A673 (cell line): ENCODE measurements at regions not wholly inside any gene's neighbourhood (a gene's known extent, or its start where the extent isn't known, plus 50 kb on each side); places are given as distances from the start of the nearest gene placed in this dataset.
"Not testable (repeated sequence)": the region's sequence is repeated elsewhere in the genome, so short reads cannot be mapped to it uniquely, and the experiment has no call there.

Experiments used
- BruUV-seq: library from RNA; stranded (reverse); fragments of 400-500 nt; replicated peaks from 2 replicates; lab custom pipeline; 2021; lab: Mats Ljungman, UMichigan
- CTCF ChIA-PET: fragments of 300-600 bp; sonication (Branson Sonifier 250); formaldehyde crosslinking; loops from one replicate; lab custom pipeline; 2022; ENCODE audit warnings: antibody characterized with exemption; lab: Charles Lee
- POLR2A ChIA-PET: fragments of 300-600 bp; sonication (Branson Sonifier 250); formaldehyde crosslinking; loops from one replicate; lab custom pipeline; 2022; ENCODE audit warnings: antibody characterized with exemption; ENCODE audit not compliant: low non-redundant PET; lab: Charles Lee
- DNase-seq: peaks from one replicate; pipeline ENCODE4 v3.0.0-alpha.2; 2015; ENCODE audit warnings: low spot score
- H3K27ac ChIP-seq: fragments of 200-600 bp; sonication (generic); 2 replicates; pipeline ENCODE4 v1.5.1; 2016; ENCODE audit warnings: mixed run types, low read depth, mild to moderate bottlenecking, mixed read lengths, antibody characterized with exemption, low read length; ENCODE audit not compliant: poor library complexity, severe bottlenecking
- H3K27me3 ChIP-seq: fragments of 200-600 bp; sonication (generic); replicated peaks from 2 replicates; pipeline ENCODE4 v1.6.1; 2017; ENCODE audit warnings: mixed run types, low read depth, mild to moderate bottlenecking, mixed read lengths, antibody characterized with exemption, low read length; ENCODE audit not compliant: insufficient read depth, poor library complexity
- H3K36me3 ChIP-seq: fragments of 200-600 bp; sonication (generic); 2 replicates; pipeline ENCODE4 v1.6.1; 2016; ENCODE audit warnings: mixed run types, mild to moderate bottlenecking, mixed read lengths, antibody characterized with exemption, low read length; ENCODE audit not compliant: insufficient read depth, poor library complexity, severe bottlenecking
- H3K4me1 ChIP-seq: fragments of 200-600 bp; sonication (generic); 2 replicates; pipeline ENCODE4 v1.6.1; 2017; ENCODE audit warnings: mixed run types, mild to moderate bottlenecking, mixed read lengths, antibody characterized with exemption, low read length; ENCODE audit not compliant: insufficient read depth, poor library complexity, severe bottlenecking
- H3K4me3 ChIP-seq: fragments of 200-600 bp; sonication (generic); 2 replicates; pipeline ENCODE4 v1.5.1; 2016; ENCODE audit warnings: low read depth, mixed run types, mild to moderate bottlenecking, mixed read lengths, low read length; ENCODE audit not compliant: poor library complexity, severe bottlenecking
- H3K9me3 ChIP-seq: fragments of 200-600 bp; sonication (generic); 2 replicates; pipeline ENCODE4 v1.6.1; 2016; ENCODE audit warnings: mixed run types, low read depth, mild to moderate bottlenecking, mixed read lengths, antibody characterized with exemption, low read length; ENCODE audit not compliant: poor library complexity, severe bottlenecking
- EZH2 ChIP-seq: fragments of 200-600 bp; sonication (generic); IDR thresholded peaks from 2 replicates; pipeline ENCODE4 v1.6.1; 2017; ENCODE audit warnings: borderline replicate concordance, low read depth, mild to moderate bottlenecking, mixed read lengths, antibody characterized with exemption, low read length; ENCODE audit not compliant: poor library complexity, severe bottlenecking
- intact Hi-C: fragments of 100-400 bp; cut with micrococcal nuclease; formaldehyde crosslinking; loops from one replicate; pipeline ENCODE4 v1.10.0; 2022; ENCODE audit not compliant: unreplicated experiment
- TF ChIP-seq, protein P1 (sequence below): fragments of 300-800, 200-600 bp; sonication (generic); conservative IDR thresholded peaks from 2 replicates; pipeline ENCODE4 v1.5.1; 2017; ENCODE audit warnings: low read depth, mild to moderate bottlenecking, antibody characterized with exemption, low read length, moderate library complexity, mixed read lengths

DNA sequence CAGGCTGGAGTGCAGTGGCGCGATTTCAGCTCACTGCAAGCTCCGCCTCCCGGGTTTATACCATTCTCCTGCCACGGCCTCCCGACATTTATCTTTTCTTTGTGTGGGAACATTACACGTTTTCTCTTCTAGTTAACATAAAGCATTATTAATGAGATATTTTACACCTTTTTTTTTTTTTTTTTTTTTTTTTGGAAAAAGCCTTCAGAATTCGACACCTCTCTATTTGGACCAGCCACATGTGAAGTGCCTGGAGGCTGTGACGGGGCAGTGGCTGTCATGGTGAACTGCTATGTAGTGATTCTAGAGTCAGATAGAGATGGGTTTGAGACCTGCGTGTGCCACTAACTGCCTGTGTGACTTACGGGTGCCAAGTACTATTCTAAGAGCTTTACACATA lies 64.3 kb downstream of the SMIM38 start:
- H3K4me3 ChIP-seq = no peak overlapping the region
- no peaks in the 10 kb centered on the region for H3K9me3 ChIP-seq
- H3K27ac ChIP-seq = no peak overlapping the region
- no TSS peak for BruUV-seq
- intact Hi-C loops = no loop called here
- ChIA-PET POLR2A (no interaction called here), CTCF (no interaction called here)
- no peak for DNase-seq
- H3K36me3 ChIP-seq = no peaks in the 10 kb centered on the region
- H3K27me3 ChIP-seq = no peaks in the 10 kb centered on the region
- H3K4me1 ChIP-seq = no peaks in the 10 kb centered on the region
- TF ChIP-seq, protein P1, sequence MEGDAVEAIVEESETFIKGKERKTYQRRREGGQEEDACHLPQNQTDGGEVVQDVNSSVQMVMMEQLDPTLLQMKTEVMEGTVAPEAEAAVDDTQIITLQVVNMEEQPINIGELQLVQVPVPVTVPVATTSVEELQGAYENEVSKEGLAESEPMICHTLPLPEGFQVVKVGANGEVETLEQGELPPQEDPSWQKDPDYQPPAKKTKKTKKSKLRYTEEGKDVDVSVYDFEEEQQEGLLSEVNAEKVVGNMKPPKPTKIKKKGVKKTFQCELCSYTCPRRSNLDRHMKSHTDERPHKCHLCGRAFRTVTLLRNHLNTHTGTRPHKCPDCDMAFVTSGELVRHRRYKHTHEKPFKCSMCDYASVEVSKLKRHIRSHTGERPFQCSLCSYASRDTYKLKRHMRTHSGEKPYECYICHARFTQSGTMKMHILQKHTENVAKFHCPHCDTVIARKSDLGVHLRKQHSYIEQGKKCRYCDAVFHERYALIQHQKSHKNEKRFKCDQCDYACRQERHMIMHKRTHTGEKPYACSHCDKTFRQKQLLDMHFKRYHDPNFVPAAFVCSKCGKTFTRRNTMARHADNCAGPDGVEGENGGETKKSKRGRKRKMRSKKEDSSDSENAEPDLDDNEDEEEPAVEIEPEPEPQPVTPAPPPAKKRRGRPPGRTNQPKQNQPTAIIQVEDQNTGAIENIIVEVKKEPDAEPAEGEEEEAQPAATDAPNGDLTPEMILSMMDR = no peak
- no peak for TF ChIP-seq EZH2

GRCh38 chr11:69220561-69221051 lies 64.9 kb downstream of the SMIM38 start:
- ChIA-PET CTCF (no interaction called here), POLR2A (no interaction called here)
- no peak for DNase-seq
- no peak for TF ChIP-seq EZH2
- TF ChIP-seq, protein P1 = no peak
- intact Hi-C loops = no loop called here
- Histone ChIP-seq H3K27ac (no peak overlapping the region), H3K9me3 (no peaks in the 10 kb centered on the region), H3K4me1 (no peaks in the 10 kb centered on the region), H3K36me3 (no peaks in the 10 kb centered on the region), H3K27me3 (no peaks in the 10 kb centered on the region), H3K4me3 (no peak overlapping the region)
- BruUV-seq = no TSS peak

GRCh38 chr11:69221086-69221485 lies 65.4 kb downstream of the SMIM38 start:
- Histone ChIP-seq H3K4me3 (no peak overlapping the region), H3K9me3 (no peaks in the 10 kb centered on the region), H3K36me3 (no peaks in the 10 kb centered on the region), H3K27me3 (no peaks in the 10 kb centered on the region), H3K27ac (no peak overlapping the region), H3K4me1 (no peaks in the 10 kb centered on the region)
- no TSS peak for BruUV-seq
- POLR2A ChIA-PET = no interaction called here
- no peak for TF ChIP-seq EZH2
- TF ChIP-seq, protein P1 = no peak
- no peak for DNase-seq
- intact Hi-C loops = no loop called here
- CTCF ChIA-PET = no interaction called here

GRCh38 chr11:69221636-69222035 lies 65.9 kb downstream of the SMIM38 start:
- POLR2A ChIA-PET, CTCF ChIA-PET, H3K36me3 ChIP-seq, H3K4me1 ChIP-seq, BruUV-seq, H3K4me3 ChIP-seq, DNase-seq, H3K27me3 ChIP-seq, H3K9me3 ChIP-seq, H3K27ac ChIP-seq, intact Hi-C loops: not testable (repeated sequence)
